HL-60 (cell line): ENCODE measurements at regions not wholly inside any gene's neighbourhood (a gene's known extent, or its start where the extent isn't known, plus 50 kb on each side); places are given as distances from the start of the nearest gene placed in this dataset.

ENCODE experiments used
- DNase-seq, 2 experiments: peaks; one replicate each; pipeline ENCODE4 v3.0.0-alpha.2; 2010 to 2020; ENCODE audit warnings: low read depth in 1 of 2, low spot score in 1 of 2
- H3K27ac ChIP-seq: fragments of 250-450 bp; sonication (Bioruptor Pico); replicated peaks from 2 replicates; pipeline ENCODE4 v1.5.1; 2020; ENCODE audit warnings: mild to moderate bottlenecking, moderate library complexity
- H3K27me3 ChIP-seq: fragments of 250-450 bp; sonication (Bioruptor Pico); 2 replicates; pipeline ENCODE4 v1.5.1; 2021; ENCODE audit warnings: mild to moderate bottlenecking, moderate library complexity; ENCODE audit not compliant: insufficient read depth, poor library complexity, severe bottlenecking
- H3K4me3 ChIP-seq: replicated peaks from 2 replicates; pipeline ENCODE4 v1.5.1; 2011; ENCODE audit warnings: mild to moderate bottlenecking, control low read depth, low read length; ENCODE audit not compliant: insufficient read depth
- CTCF ChIP-seq: IDR thresholded peaks from one replicate; pipeline ENCODE4 v1.5.1; 2011; ENCODE audit warnings: low read length, control low read depth, inconsistent platforms; ENCODE audit not compliant: insufficient read depth
- GABPA ChIP-seq: IDR thresholded peaks from 2 replicates; pipeline ENCODE4 v1.6.1; 2012; ENCODE audit warnings: low read depth
- POLR2AphosphoS5 ChIP-seq: IDR thresholded peaks from 2 replicates; pipeline ENCODE4 v1.6.1; 2012; ENCODE audit warnings: low read depth
- REST ChIP-seq: IDR thresholded peaks from 2 replicates; pipeline ENCODE4 v1.6.1; 2012; ENCODE audit warnings: low read depth; ENCODE audit not compliant: insufficient replicate concordance
- SPI1 ChIP-seq: IDR thresholded peaks from 2 replicates; pipeline ENCODE4 v1.6.1; 2012; ENCODE audit warnings: low read depth, mild to moderate bottlenecking, borderline replicate concordance

GRCh38 chr6:3532296-3532916 lies 75.6 kb upstream of the SLC22A23 start:
- no peak for TF ChIP-seq CTCF
- no peak for TF ChIP-seq POLR2AphosphoS5
- no peak for TF ChIP-seq REST
- no peak for TF ChIP-seq SPI1
- TF ChIP-seq GABPA = no peak
- Histone ChIP-seq H3K27me3 (no peaks in the 10 kb centered on the region), H3K27ac (no peak overlapping the region), H3K4me3 (no peak overlapping the region)
- no peak for DNase-seq

- DNase-seq = no peak
- no peaks in the 10 kb centered on the region for H3K27me3 ChIP-seq
- H3K4me3 ChIP-seq = no peak overlapping the region
- H3K27ac ChIP-seq = no peak overlapping the region
- TF ChIP-seq GABPA (no peak), SPI1 (no peak), REST (no peak), CTCF (no peak), POLR2AphosphoS5 (no peak)
These were observed 74.6 kb upstream of the SLC22A23 start for GRCh38 chr6:3531481-3531880.

- DNase-seq = no peak
- TF ChIP-seq SPI1 (no peak), GABPA (no peak), CTCF (no peak), POLR2AphosphoS5 (no peak), REST (no peak)
- Histone ChIP-seq H3K27me3 (no peaks in the 10 kb centered on the region), H3K27ac (no peak overlapping the region), H3K4me3 (no peak overlapping the region)
These were observed 73.7 kb upstream of the SLC22A23 start for GRCh38 chr6:3530515-3530914.
